ENCODE measurements at regions not wholly inside any gene's neighbourhood (a gene's known extent, or its start where the extent isn't known, plus 50 kb on each side); places are given as distances from the start of the nearest gene placed in this dataset.

- TF ChIP-seq PBX3 (IDR thresholded peaks at IDR 0.05) (no peak), MEF2A (IDR thresholded peaks at IDR 0.05; ENCODE audit: borderline replicate concordance, low read depth) (no peak), TAF1 (IDR thresholded peaks at IDR 0.05; ENCODE audit: borderline replicate concordance, low read depth, low read length) (no peak)
- Histone ChIP-seq H3K79me2 (ENCODE audit: insufficient read depth) (no peaks in the 10 kb centered on the region), H4K20me1 (ENCODE audit: insufficient read depth) (no peaks in the 10 kb centered on the region), H3K36me3 (replicated peaks in 1 of 2; ENCODE audit: control insufficient read depth in 1 of 2, insufficient read depth in 2 of 2, low read length in 1 of 2) (no peaks in the 10 kb centered on the region), H3K4me1 (ENCODE audit: control insufficient read depth in 1 of 2, insufficient read depth in 2 of 2, low read depth in 1 of 2, low read length in 1 of 2) (peaks cover 3 to 9% of the 10 kb centered on the region in 2 experiments; a peak in 3 of 4 replicates), H3K4me3 (ENCODE audit: low read depth in 2 of 2, low read length in 1 of 2) (no peak overlapping the region), H3K4me2 (no peak overlapping the region), H3K27me3 (ENCODE audit: insufficient read depth) (no peaks in the 10 kb centered on the region), H3K9me2 (no peaks in the 10 kb centered on the region), H3K9me3 (no peaks in the 10 kb centered on the region), H2AFZ (ENCODE audit: low read depth) (no peak overlapping the region), H3K9ac (no peak overlapping the region), H3F3A (replicated peaks; ENCODE audit: insufficient read depth) (no peaks in the 10 kb centered on the region), H3K27ac (ENCODE audit: low read depth in 2 of 2, low read length in 1 of 2) (no peak overlapping the region)
- ChIA-PET CTCF (interaction anchor here (0.6 kb wide), 1 partner anchor 639 kb away, joined by 3 read pairs; no protein-coding TSS in a partner anchor), POLR2A (no interaction called here)
- 93% methylated on average over 5 of the region's 5 CpGs for WGBS (ENCODE audit: low lambda C conversion rate)
- no peak for DNase-seq
These were observed 224.6 kb downstream of the SPRY1 start for GRCh38 chr4:123621072-123621705.

GRCh38 chr4:123622572-123622971 is 226.0 kb downstream of the SPRY1 start:
- DNase-seq, result no peak
- Histone ChIP-seq H3K9ac (no peak overlapping the region), H3K9me3 (no peaks in the 10 kb centered on the region), H3K9me2 (no peaks in the 10 kb centered on the region), H3K79me2 (ENCODE audit: insufficient read depth) (no peaks in the 10 kb centered on the region), H3K4me1 (ENCODE audit: control insufficient read depth in 1 of 2, insufficient read depth in 2 of 2, low read depth in 1 of 2, low read length in 1 of 2) (no peaks in the 10 kb centered on the region), H3K4me3 (ENCODE audit: low read depth in 2 of 2, low read length in 1 of 2) (no peak overlapping the region), H2AFZ (ENCODE audit: low read depth) (no peak overlapping the region), H3K27me3 (ENCODE audit: insufficient read depth) (no peaks in the 10 kb centered on the region), H4K20me1 (ENCODE audit: insufficient read depth) (no peaks in the 10 kb centered on the region), H3K4me2 (no peak overlapping the region), H3F3A (replicated peaks; ENCODE audit: insufficient read depth) (no peaks in the 10 kb centered on the region), H3K36me3 (replicated peaks in 1 of 2; ENCODE audit: control insufficient read depth in 1 of 2, insufficient read depth in 2 of 2, low read length in 1 of 2) (no peaks in the 10 kb centered on the region), H3K27ac (ENCODE audit: low read depth in 2 of 2, low read length in 1 of 2) (no peak overlapping the region)
- WGBS (ENCODE audit: low lambda C conversion rate), result 93% methylated on average over 1 of the region's 1 CpG
- TF ChIP-seq ZBTB33 (IDR thresholded peaks at IDR 0.05; ENCODE audit: borderline replicate concordance, low read depth) (no peak), NRF1 (IDR thresholded peaks at IDR 0.05; ENCODE audit: low read depth, low read length) (no peak), TEAD4 (IDR thresholded peaks at IDR 0.05; ENCODE audit: borderline replicate concordance, insufficient read depth) (no peak), FOXM1 (IDR thresholded peaks at IDR 0.05; ENCODE audit: low read depth) (no peak), NFIC (IDR thresholded peaks at IDR 0.05; ENCODE audit: borderline replicate concordance) (no peak), IRF3 (IDR thresholded peaks at IDR 0.05; ENCODE audit: low read depth, low read length) (no peak), MEF2A (IDR thresholded peaks at IDR 0.05; ENCODE audit: borderline replicate concordance, low read depth) (no peak), YY1 (IDR thresholded peaks at IDR 0.05; ENCODE audit: low read depth) (no peak), ELF1 (IDR thresholded peaks at IDR 0.05) (no peak)
- ChIA-PET POLR2A (no interaction called here), CTCF (no interaction called here)

Measured in SK-N-SH (cell line).